ENCODE measurements at regions not wholly inside any gene's neighbourhood (a gene's known extent, or its start where the extent isn't known, plus 50 kb on each side); places are given as distances from the start of the nearest gene placed in this dataset.

DNA sequence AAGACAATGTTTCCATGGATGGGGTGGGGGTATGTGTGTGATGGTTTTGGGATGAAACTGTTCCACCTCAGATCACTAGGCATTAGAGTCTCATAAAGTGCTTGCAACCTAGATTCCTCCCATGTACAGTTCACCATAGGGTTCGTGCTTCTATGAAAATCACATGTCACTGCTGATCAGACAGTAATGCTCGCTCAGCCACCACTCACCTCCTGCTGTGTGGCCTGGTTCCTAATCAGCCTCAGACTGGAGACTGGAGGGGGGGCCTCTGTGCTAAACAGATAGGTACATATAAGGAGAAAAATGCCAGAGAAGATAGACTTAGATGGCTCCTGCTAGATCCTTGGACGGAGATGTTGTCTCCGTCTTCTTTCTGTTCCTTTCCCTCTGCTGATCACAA, 1296.9 kb upstream of the SEL1L start:
- Histone ChIP-seq H3K4me1 (replicated peaks in 1 of 2) (no peaks in the 10 kb centered on the region), H3K4me3 (no peak overlapping the region), H3K27me3 (no peaks in the 10 kb centered on the region), H3K36me3 (replicated peaks in 1 of 2) (no peaks in the 10 kb centered on the region), H3K9me3 (replicated peaks in 1 of 3) (no peaks in the 10 kb centered on the region), H3K27ac (no peak overlapping the region)
- TF ChIP-seq POLR2A (IDR thresholded peaks at IDR 0.05) = no peak
- TF ChIP-seq, protein P1, sequence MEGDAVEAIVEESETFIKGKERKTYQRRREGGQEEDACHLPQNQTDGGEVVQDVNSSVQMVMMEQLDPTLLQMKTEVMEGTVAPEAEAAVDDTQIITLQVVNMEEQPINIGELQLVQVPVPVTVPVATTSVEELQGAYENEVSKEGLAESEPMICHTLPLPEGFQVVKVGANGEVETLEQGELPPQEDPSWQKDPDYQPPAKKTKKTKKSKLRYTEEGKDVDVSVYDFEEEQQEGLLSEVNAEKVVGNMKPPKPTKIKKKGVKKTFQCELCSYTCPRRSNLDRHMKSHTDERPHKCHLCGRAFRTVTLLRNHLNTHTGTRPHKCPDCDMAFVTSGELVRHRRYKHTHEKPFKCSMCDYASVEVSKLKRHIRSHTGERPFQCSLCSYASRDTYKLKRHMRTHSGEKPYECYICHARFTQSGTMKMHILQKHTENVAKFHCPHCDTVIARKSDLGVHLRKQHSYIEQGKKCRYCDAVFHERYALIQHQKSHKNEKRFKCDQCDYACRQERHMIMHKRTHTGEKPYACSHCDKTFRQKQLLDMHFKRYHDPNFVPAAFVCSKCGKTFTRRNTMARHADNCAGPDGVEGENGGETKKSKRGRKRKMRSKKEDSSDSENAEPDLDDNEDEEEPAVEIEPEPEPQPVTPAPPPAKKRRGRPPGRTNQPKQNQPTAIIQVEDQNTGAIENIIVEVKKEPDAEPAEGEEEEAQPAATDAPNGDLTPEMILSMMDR (IDR thresholded peaks at IDR 0.05) = no peak
- intact Hi-C loops (cut with DNase I) = no loop called here
- WGBS, 4 donors = 85 to 91% (median 90%) methylated on average over 4 of the region's 4 CpGs
- DNase-seq = no peak

DNA sequence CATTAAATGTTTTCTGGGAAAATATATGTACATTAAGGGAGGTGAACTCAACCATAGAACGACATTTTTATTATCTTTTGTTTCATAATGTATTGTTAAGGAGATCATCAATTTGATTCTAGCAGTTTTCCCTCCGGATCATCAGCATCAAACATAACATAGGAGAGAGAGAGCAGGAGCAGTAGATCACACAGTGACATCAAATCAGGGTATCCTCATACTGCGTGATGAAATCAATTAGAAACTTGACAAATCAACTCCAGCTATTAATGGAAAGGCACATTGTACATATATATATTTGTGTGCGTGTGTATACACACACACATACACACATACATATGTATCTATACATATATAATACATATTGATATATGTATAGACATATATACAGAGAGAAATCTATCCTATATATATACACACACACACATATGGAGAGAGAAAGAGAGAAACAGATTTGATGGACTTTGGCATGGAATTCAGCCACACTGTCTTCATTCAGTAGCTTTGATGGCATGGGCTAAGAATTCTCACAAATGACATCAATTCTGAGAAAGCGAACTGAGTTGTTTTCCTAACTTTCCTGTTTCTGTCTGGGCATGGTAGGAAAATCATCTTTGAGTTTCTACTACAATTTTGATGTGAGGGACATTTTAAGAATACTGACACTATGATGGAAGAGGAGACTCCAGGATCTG, 1302.8 kb upstream of the SEL1L start:
- H3K27ac ChIP-seq = no peak overlapping the region
- no peak for TF ChIP-seq POLR2A (IDR thresholded peaks at IDR 0.05)
- TF ChIP-seq, protein P1 (IDR thresholded peaks at IDR 0.05) = no peak
- WGBS, 4 donors = 82 to 87% (median 84%) methylated on average over 5 of the region's 5 CpGs
- H3K36me3 ChIP-seq (replicated peaks in 1 of 2) = no peaks in the 10 kb centered on the region
- H3K4me3 ChIP-seq = no peak overlapping the region
- no peaks in the 10 kb centered on the region for H3K4me1 ChIP-seq (replicated peaks in 1 of 2)
- intact Hi-C loops (cut with DNase I) = no loop called here
- no peak for DNase-seq
- H3K9me3 ChIP-seq (replicated peaks in 1 of 3) = no peaks in the 10 kb centered on the region
- no peaks in the 10 kb centered on the region for H3K27me3 ChIP-seq

DNA sequence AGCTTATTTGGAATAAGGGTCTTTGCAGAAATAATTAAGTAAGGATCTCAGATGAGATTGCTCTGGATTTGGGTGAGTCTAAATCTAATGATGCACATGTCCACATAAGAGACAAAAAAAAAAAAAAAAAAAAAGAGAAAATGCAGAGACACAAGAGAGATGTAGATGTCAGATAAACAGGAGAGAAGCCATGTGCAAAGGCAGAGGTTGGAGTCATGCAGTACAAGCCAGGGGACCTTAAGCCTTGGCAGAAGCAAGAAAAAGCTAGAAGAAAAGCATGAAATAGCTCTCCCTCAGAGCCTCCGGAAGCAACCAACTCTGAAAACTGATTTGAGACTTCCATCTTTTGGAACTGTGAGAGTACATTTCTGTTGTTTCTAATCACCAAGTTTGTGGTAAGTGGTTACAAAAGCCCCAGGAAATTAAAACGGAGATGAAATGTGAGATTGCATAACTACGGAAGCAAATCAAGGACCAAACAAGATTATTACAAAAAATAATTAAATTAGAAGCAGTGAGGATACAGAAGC, 1304.0 kb upstream of the SEL1L start:
- no peak for DNase-seq
- Histone ChIP-seq H3K27me3 (no peaks in the 10 kb centered on the region), H3K27ac (no peak overlapping the region), H3K4me3 (no peak overlapping the region), H3K4me1 (replicated peaks in 1 of 2) (no peaks in the 10 kb centered on the region), H3K36me3 (replicated peaks in 1 of 2) (no peaks in the 10 kb centered on the region), H3K9me3 (replicated peaks in 1 of 3) (no peaks in the 10 kb centered on the region)
- WGBS, 4 donors = 54 to 68% (median 64%) methylated on average over 3 of the region's 3 CpGs
- TF ChIP-seq, protein P1 (IDR thresholded peaks at IDR 0.05) = no peak
- TF ChIP-seq POLR2A (IDR thresholded peaks at IDR 0.05) = no peak
- intact Hi-C loops (cut with DNase I) = no loop called here

DNA sequence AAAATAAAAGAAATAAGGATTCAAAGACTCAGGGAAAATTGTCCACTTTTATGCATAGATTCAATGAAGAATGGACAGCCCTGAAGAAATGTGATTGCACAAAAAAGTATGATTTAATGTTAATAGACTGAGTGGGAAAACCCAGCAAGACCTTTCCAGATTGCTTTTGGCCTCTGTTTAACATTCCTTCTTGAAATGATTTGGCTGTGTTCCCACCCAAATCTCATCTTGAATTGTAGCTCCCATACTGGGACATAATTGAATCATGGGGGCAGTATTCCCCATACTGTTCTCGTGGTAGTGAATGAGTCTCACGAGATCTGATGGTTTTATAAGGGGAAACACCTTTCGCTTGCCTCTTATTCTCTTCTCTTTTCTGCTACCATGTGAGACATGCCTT, 1316.9 kb upstream of the SEL1L start:
- H3K27ac ChIP-seq = no peak overlapping the region
- H3K4me3 ChIP-seq = no peak overlapping the region
- intact Hi-C loops (cut with DNase I) = no loop called here
- H3K4me1 ChIP-seq (replicated peaks in 1 of 2) = no peaks in the 10 kb centered on the region
- no peaks in the 10 kb centered on the region for H3K36me3 ChIP-seq (replicated peaks in 1 of 2)
- no peak for TF ChIP-seq POLR2A (IDR thresholded peaks at IDR 0.05)
- TF ChIP-seq, protein P1 (IDR thresholded peaks at IDR 0.05) = no peak
- 78 to 83% (median 82%) methylated on average over 3 of the region's 3 CpGs for WGBS, 4 donors
- H3K27me3 ChIP-seq = no peaks in the 10 kb centered on the region
- no peaks in the 10 kb centered on the region for H3K9me3 ChIP-seq (replicated peaks in 1 of 3)
- DNase-seq = no peak
